SU-DHL-6 (cell line): ENCODE measurements at regions not wholly inside any gene's neighbourhood (a gene's known extent, or its start where the extent isn't known, plus 50 kb on each side); places are given as distances from the start of the nearest gene placed in this dataset.

Experiments
- H2AFZ ChIP-seq: fragments of 200-600 bp; sonication (generic); 2 replicates; pipeline ENCODE4 v1.6.1; 2014; ENCODE audit warnings: low read depth, mild to moderate bottlenecking, moderate library complexity, mixed read lengths, antibody characterized with exemption, low read length; ENCODE audit not compliant: severe bottlenecking
- H3F3A ChIP-seq: fragments of 200-600 bp; shearing (Covaris generic); 2 replicates; pipeline ENCODE4 v1.6.0; 2016; ENCODE audit warnings: antibody characterized with exemption, mild to moderate bottlenecking; ENCODE audit not compliant: insufficient read depth
- H3K27ac ChIP-seq: fragments of 200-600 bp; sonication (generic); 2 replicates; pipeline ENCODE4 v1.5.1; 2016; ENCODE audit warnings: low read depth, mild to moderate bottlenecking, low read length, moderate library complexity, mixed read lengths
- H3K27me3 ChIP-seq: fragments of 200-600 bp; sonication (generic), shearing (Covaris generic); 2 replicates; pipeline ENCODE4 v1.6.0; 2014; ENCODE audit warnings: mild to moderate bottlenecking, low read length
- H3K36me3 ChIP-seq: fragments of 200-600 bp; sonication (generic); 2 replicates; pipeline ENCODE4 v1.6.1; 2014; ENCODE audit warnings: mild to moderate bottlenecking, low read length, mixed read lengths
- H3K4me2 ChIP-seq: fragments of 300-600, 200-600 bp; shearing (Covaris generic), sonication (generic); 2 replicates; pipeline ENCODE4 v1.6.0; 2014; ENCODE audit warnings: low read length, low read depth, mild to moderate bottlenecking; ENCODE audit not compliant: poor library complexity, severe bottlenecking
- H3K4me3 ChIP-seq: fragments of 200-600 bp; sonication (generic); 2 replicates; pipeline ENCODE4 v1.5.1; 2014; ENCODE audit warnings: antibody characterized with exemption, low read length, mild to moderate bottlenecking, mixed read lengths; ENCODE audit not compliant: insufficient read depth, poor library complexity, severe bottlenecking
- H3K79me2 ChIP-seq: fragments of 200-600 bp; sonication (generic); 2 replicates; pipeline ENCODE4 v1.6.1; 2014; ENCODE audit warnings: mild to moderate bottlenecking, low read length, moderate library complexity; ENCODE audit not compliant: insufficient read depth
- H3K9ac ChIP-seq: fragments of 200-600 bp; sonication (generic); 2 replicates; pipeline ENCODE4 v1.7.0; 2014; ENCODE audit warnings: mild to moderate bottlenecking, low read length
- H3K9me2 ChIP-seq: fragments of 200-600 bp; sonication (generic); replicated peaks from 2 replicates; pipeline ENCODE4 v1.6.1; 2014; ENCODE audit warnings: low read length; ENCODE audit not compliant: insufficient read depth
- H3K9me3 ChIP-seq: fragments of 200-600 bp; sonication (generic); 2 replicates; pipeline ENCODE4 v1.6.1; 2014; ENCODE audit warnings: low read length, mixed read lengths; ENCODE audit not compliant: insufficient read depth
- H4K20me1 ChIP-seq: fragments of 200-600 bp; sonication (generic); 2 replicates; pipeline ENCODE4 v1.6.1; 2014; ENCODE audit warnings: low read depth, mild to moderate bottlenecking, antibody characterized with exemption, low read length, moderate library complexity, mixed read lengths
- EZH2phosphoT487 ChIP-seq: fragments of 200-600 bp; sonication (generic), shearing (Covaris generic); conservative IDR thresholded peaks from 2 replicates; pipeline ENCODE4 v1.6.1; 2018; ENCODE audit warnings: mild to moderate bottlenecking, antibody characterized with exemption, low read length, moderate library complexity, mixed read lengths
- TF ChIP-seq, protein P1 (sequence below): fragments of 200-600 bp; sonication (generic); IDR thresholded peaks from one replicate; pipeline ENCODE4 v1.5.1; 2017; ENCODE audit warnings: antibody characterized with exemption, mild to moderate bottlenecking, low read length, moderate library complexity; ENCODE audit not compliant: insufficient read depth, poor library complexity, severe bottlenecking

DNA sequence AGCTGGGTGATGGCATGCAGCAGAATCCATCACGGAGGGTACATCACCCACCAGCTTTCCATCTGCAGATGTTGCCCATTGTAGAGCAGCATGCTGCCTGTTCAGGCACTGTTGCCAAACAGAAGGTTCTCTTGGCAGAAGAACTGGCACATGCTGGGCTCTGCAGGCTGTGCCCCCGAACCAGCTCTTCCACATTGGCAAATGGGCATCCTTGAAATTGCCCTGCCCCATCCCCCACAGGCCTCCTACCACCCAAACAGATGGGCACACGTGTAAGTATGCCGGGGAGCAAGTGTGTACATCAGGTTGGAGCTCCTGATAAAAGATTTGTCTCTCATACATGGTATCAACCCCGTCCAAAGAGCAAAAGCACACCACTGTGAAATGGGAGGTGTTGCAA lies 220.3 kb upstream of the TAS2R1 start:
- no peaks in the 10 kb centered on the region for H3F3A ChIP-seq
- H3K4me2 ChIP-seq: no peak overlapping the region
- H3K27me3 ChIP-seq: no peaks in the 10 kb centered on the region
- H3K79me2 ChIP-seq: no peaks in the 10 kb centered on the region
- H3K9me3 ChIP-seq: no peaks in the 10 kb centered on the region
- H3K4me3 ChIP-seq: no peak overlapping the region
- H3K9me2 ChIP-seq: no peaks in the 10 kb centered on the region
- H3K36me3 ChIP-seq: no peaks in the 10 kb centered on the region
- no peak for TF ChIP-seq EZH2phosphoT487
- TF ChIP-seq, protein P1, sequence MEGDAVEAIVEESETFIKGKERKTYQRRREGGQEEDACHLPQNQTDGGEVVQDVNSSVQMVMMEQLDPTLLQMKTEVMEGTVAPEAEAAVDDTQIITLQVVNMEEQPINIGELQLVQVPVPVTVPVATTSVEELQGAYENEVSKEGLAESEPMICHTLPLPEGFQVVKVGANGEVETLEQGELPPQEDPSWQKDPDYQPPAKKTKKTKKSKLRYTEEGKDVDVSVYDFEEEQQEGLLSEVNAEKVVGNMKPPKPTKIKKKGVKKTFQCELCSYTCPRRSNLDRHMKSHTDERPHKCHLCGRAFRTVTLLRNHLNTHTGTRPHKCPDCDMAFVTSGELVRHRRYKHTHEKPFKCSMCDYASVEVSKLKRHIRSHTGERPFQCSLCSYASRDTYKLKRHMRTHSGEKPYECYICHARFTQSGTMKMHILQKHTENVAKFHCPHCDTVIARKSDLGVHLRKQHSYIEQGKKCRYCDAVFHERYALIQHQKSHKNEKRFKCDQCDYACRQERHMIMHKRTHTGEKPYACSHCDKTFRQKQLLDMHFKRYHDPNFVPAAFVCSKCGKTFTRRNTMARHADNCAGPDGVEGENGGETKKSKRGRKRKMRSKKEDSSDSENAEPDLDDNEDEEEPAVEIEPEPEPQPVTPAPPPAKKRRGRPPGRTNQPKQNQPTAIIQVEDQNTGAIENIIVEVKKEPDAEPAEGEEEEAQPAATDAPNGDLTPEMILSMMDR: no peak
- H4K20me1 ChIP-seq: no peaks in the 10 kb centered on the region
- H3K9ac ChIP-seq: no peak overlapping the region
- no peak overlapping the region for H3K27ac ChIP-seq
- H2AFZ ChIP-seq: no peak overlapping the region

DNA sequence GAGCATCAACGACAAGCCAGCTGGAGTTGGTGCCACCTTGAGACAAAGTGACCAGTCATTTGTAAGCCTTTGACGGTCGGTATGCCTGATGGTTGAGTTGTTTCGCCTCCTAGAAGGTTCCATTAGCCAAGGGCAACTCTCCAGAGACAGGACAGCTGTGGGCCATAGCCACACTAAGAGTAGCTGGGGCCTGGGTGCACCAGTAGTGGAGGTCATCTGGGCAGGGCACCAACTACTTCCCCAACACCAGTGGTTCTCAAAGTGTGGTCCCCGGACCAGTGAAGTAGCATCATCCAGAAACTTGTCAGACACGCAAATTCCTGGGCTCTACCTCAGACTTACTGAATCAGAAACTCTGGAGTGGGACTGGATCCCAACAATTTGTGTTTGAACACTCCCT lies 217.5 kb upstream of the TAS2R1 start:
- Histone ChIP-seq H2AFZ (no peak overlapping the region), H3K36me3 (no peaks in the 10 kb centered on the region), H3K27me3 (no peaks in the 10 kb centered on the region), H3K4me3 (no peak overlapping the region), H3F3A (no peaks in the 10 kb centered on the region), H3K27ac (no peak overlapping the region), H3K4me2 (no peak overlapping the region), H3K79me2 (no peaks in the 10 kb centered on the region), H3K9me3 (no peaks in the 10 kb centered on the region), H3K9me2 (no peaks in the 10 kb centered on the region), H3K9ac (no peak overlapping the region), H4K20me1 (no peaks in the 10 kb centered on the region)
- TF ChIP-seq, protein P1: no peak
- no peak for TF ChIP-seq EZH2phosphoT487

DNA sequence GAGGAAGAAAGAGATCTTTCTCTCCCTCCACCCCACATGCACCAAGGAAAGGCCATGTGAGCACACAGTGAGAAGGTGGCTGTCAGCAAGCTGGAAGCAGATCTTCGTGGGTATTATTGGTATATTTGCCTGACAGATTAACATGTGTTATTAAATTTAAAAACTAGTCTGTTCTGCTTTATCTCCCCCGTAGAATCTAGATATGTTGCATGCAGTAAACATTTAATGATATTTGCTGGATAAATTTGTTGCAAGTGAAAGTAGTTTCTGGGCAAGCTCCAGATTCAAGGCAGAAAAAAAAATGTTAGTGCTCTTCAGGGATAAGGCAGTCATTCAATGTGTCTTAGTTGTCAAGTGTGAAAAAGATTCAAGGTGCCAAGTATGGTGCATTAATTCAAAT lies 215.0 kb upstream of the TAS2R1 start:
- Histone ChIP-seq H4K20me1 (no peaks in the 10 kb centered on the region), H3K9ac (no peak overlapping the region), H3K36me3 (no peaks in the 10 kb centered on the region), H3K27ac (no peak overlapping the region), H2AFZ (no peak overlapping the region), H3K9me3 (no peaks in the 10 kb centered on the region), H3K4me3 (no peak overlapping the region), H3K9me2 (no peaks in the 10 kb centered on the region), H3K4me2 (no peak overlapping the region), H3F3A (no peaks in the 10 kb centered on the region), H3K27me3 (no peaks in the 10 kb centered on the region), H3K79me2 (no peaks in the 10 kb centered on the region)
- TF ChIP-seq, protein P1: no peak
- TF ChIP-seq EZH2phosphoT487: no peak
